ENCODE measurements at regions not wholly inside any gene's neighbourhood (a gene's known extent, or its start where the extent isn't known, plus 50 kb on each side); places are given as distances from the start of the nearest gene placed in this dataset.

- no peak for TF ChIP-seq CTCF (IDR thresholded peaks at IDR 0.05 in 4 of 5, conservative IDR thresholded peaks at IDR 0.05 in 1 of 5)
- no peak for TF ChIP-seq POLR2A (IDR thresholded peaks at IDR 0.05)
Measured at GRCh38 chr4:78666830-78667258, 109.3 kb upstream of the BMP2K start.
